HG03097 (cell line): ENCODE measurements at regions not wholly inside any gene's neighbourhood (a gene's known extent, or its start where the extent isn't known, plus 50 kb on each side); places are given as distances from the start of the nearest gene placed in this dataset.

Source experiments
- ATAC-seq: cut with Tn5 transposase; IDR thresholded peaks from one replicate; pipeline ENCODE4 v1.9.1; 2021; ENCODE audit not compliant: unreplicated experiment, low FRiP score

DNA sequence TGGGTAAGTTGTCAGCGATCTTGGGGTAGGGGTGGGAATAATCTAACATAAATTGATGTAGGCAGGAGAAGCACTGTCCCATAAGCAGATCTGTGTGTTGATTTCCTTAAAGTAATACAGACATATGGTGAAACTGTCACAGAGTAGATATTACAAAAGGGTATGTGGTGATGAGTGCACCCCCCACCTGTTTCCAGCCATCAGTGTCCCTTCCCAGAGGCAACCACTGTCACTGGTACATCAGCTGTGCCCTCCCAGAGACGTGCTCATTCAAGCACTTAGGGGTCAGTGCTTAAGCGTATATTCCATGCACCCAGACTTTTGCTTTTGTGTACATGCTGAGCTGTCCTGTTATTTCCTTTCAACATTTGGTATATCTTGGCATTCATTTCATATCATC lies 94.3 kb upstream of the PITX1 start:
- no peak for ATAC-seq

GRCh38 chr5:135127439-135128240 lies 93.6 kb upstream of the PITX1 start:
- ATAC-seq, result no peak

DNA sequence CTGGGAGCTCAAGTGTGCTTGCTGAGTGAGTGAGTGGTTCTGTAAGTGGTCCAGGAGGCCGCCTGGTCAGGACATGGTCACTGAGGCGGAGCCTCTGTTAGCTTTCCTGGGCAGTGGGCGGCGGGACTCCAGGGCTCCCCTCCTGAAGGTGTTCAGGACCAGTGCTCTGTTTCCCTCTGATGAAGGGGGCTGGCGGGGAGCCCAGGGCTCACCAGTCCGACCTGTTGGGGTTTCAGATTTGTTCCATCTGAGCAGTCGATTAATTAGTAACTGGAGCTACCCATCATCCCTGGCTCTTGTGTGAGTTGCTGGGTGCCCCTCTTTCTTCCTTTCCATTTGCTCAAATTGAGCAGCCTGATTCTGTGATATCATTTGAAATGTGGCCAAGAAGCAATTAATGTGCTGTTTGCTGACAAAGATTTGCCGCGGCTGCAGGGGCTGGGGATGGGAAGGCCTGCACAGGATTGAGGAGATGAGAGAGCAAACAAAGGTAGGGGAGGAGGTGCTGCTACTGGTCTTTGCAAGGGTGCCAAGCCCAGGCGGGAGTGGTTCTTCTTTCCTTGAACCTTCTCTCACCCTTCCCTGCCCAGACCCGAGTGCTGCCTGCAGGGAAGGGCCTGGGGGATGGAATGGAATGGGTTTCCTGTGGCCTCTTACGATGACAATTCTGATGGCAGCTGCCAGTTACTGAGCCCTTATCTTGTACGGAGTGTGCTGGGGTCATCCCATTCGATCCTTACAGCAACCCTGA lies 92.8 kb upstream of the PITX1 start:
- no peak for ATAC-seq

GRCh38 chr5:135124724-135125123 lies 90.7 kb upstream of the PITX1 start:
- ATAC-seq, result no peak

DNA sequence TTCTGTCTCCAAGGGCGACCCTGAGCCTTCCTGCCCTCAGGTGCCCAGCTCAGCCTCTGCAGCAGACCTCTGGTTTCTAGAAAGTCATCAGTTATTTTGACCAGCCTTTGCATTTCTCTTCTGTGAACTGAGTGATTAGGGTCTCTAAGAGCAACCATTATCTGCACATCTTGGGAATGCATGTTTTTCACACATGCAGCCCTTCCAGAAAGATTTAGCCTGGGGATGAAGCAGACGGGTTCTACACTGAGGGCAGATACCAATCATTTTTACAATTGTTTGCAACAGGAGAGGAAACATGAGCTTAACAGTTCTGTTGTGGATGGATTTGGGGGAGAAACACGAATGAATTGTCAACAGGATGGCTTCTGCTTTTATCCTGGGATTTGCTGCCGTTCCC lies 90.1 kb upstream of the PITX1 start:
- no peak for ATAC-seq

GRCh38 chr5:135122797-135123196 lies 88.8 kb upstream of the PITX1 start:
- no peak for ATAC-seq

- ATAC-seq, result no peak
Observed at GRCh38 chr5:135120951-135121350, 86.9 kb upstream of the PITX1 start.

GRCh38 chr5:135119481-135119880 lies 85.5 kb upstream of the PITX1 start:
- ATAC-seq, result no peak

DNA sequence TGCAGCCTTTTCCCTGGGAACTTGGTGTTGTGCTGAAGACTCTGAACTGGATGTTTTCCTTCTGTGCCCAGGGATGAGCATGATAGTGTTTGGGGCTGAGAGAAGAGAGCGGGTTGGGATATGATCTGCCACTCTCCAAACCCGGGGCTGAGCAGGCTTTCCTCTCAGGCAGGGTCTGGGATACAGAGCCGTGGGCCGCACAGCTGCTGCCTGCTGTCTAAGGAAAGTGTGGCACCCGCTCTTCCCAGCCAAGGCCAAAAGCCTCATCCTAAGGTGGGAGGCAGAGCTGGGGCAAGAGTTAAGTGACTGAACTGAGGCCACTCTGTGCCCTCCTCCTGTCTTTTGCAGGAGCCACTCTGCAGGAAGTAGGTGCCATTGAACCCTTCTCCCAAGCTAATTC lies 83.6 kb upstream of the PITX1 start:
- no peak for ATAC-seq

DNA sequence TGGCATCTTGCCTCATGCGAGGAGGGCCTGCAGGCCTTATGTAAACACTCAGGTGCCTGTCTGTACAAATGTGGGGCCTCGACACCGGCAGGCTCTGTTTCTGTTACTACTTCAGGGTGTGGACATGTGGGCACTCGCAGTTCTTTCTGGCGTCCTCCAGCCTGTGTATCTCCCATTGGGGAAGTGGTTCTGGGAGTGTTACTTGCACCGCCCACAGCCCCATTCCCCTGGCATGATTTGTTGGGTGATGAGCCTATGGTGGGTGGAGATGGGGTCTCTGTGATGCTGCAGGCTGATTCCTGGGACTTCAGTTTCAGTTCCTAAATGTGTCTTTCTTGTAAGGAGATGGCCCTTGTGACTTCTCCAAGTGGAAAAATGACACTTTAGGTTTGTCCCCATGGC lies 82.1 kb upstream of the PITX1 start:
- no peak for ATAC-seq

GRCh38 chr5:135115591-135115990 lies 81.6 kb upstream of the PITX1 start:
- ATAC-seq, result no peak

GRCh38 chr5:135114759-135115158 lies 80.7 kb upstream of the PITX1 start:
- no peak for ATAC-seq

GRCh38 chr5:135112008-135112725 lies 78.1 kb upstream of the PITX1 start:
- ATAC-seq, result no peak

DNA sequence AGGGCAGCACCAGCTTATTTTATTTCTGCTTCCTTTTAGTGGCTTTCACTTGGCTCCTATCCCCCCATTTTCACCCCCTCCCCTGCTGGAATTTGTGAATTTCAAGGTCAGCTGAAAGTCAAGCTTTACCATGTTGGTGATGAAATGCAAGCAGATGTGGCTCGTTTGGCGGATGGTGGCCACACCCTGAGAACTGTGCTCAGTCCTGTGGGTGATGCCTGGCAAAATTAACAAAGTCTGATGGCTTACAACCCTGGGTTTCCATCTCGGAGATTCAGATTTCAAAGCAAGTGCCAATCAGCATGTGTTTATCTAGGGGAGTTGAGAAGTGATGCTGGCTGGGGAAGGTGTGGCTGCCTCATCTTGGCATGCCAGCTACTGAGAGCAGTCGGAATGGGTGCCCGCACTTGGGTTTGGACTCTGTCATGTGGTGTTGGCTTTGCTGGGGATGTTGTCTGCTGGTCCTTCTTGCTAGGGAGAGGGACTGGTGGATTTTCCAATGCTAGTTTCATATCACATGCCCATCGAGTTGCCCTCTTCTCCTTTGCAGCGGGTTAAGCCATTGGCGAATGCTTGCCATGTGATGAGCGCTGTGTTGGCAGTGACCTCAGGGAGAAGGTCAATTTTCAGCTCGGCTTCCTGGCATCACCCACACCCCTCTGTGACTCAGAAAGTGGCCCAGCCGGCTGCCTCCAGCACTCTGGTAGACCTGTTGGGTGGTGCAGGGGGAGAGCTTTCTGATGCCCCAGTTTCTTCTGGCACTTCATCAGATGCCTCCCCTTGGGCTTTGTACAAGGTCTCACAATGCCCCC lies 77.0 kb upstream of the PITX1 start:
- no peak for ATAC-seq

GRCh38 chr5:135108992-135109391 lies 75.0 kb upstream of the PITX1 start:
- ATAC-seq, result no peak

GRCh38 chr5:135108569-135108968 lies 74.5 kb upstream of the PITX1 start:
- no peak for ATAC-seq

- no peak for ATAC-seq
Observed at GRCh38 chr5:135107986-135108385, 74.0 kb upstream of the PITX1 start.

- ATAC-seq, result no peak
Observed at GRCh38 chr5:135106610-135107471, 72.8 kb upstream of the PITX1 start.

GRCh38 chr5:135106136-135106535 lies 72.1 kb upstream of the PITX1 start:
- no peak for ATAC-seq

- ATAC-seq, result no peak
Observed at GRCh38 chr5:135105105-135105484, 71.1 kb upstream of the PITX1 start.
